A549 (cell line): ENCODE measurements at regions not wholly inside any gene's neighbourhood (a gene's known extent, or its start where the extent isn't known, plus 50 kb on each side); places are given as distances from the start of the nearest gene placed in this dataset.
"Not testable (repeated sequence)": the region's sequence is repeated elsewhere in the genome, so short reads cannot be mapped to it uniquely, and the experiment has no call there.

ENCODE experiments used
- ATAC-seq, 2 experiments: fragments of 200-7000 bp in 1 of 2; fragments of >200 bp in 1 of 2; cut with Nextera tagmentation in 1 of 2; cut with Tn5 transposase in 1 of 2; 3 replicates each; pipeline versions ENCODE4 v1.8.0 to v1.9.1; 2018 to 2020; ENCODE audit warnings: mild to moderate bottlenecking in 1 of 2, moderate library complexity in 1 of 2
- CTCF ChIA-PET: fragments of 300-600 bp; sonication (Branson Sonifier 250); formaldehyde crosslinking; extraction: SDS; loops from one replicate; lab custom pipeline; 2021; ENCODE audit warnings: antibody characterized with exemption, inconsistent platforms; lab: Yijun Ruan, JAX
- POLR2A ChIA-PET: fragments of 350-600 bp; formaldehyde crosslinking; extraction: SDS; loops from one replicate; lab custom pipeline; 2021; ENCODE audit warnings: antibody characterized with exemption, inconsistent platforms; lab: Yijun Ruan, JAX
- DNase-seq, 2 experiments: peaks; one replicate each; pipeline versions ENCODE4 v3.0.0 to v3.0.0-alpha.2; 2011 to 2016; ENCODE audit warnings: low read depth in 1 of 2, low spot score in 1 of 2
- FAIRE-seq: peaks from 2 replicates; lab custom pipeline; 2011; peaks lifted over from hg19 to GRCh38; lab: Jason Lieb, UNC
- H3K27ac ChIP-seq, 2 experiments: fragments of >200 bp; sonication (Bioruptor Twin); formaldehyde crosslinking; 3 replicates each; pipeline ENCODE4 v1.5.1; 2016 to 2017
- H3K4me1 ChIP-seq: fragments of >200 bp; sonication (Bioruptor Twin); formaldehyde crosslinking; 3 replicates; pipeline ENCODE4 v1.6.1; 2016
- H3K4me2 ChIP-seq: fragments of >200 bp; sonication (Bioruptor Twin); formaldehyde crosslinking; 3 replicates; pipeline ENCODE4 v1.6.1; 2016
- H3K4me3 ChIP-seq: fragments of >200 bp; sonication (Bioruptor Twin); formaldehyde crosslinking; 3 replicates; pipeline ENCODE4 v1.5.1; 2016
- H3K9me3 ChIP-seq: fragments of >200 bp; sonication (Bioruptor Twin); formaldehyde crosslinking; 3 replicates; pipeline ENCODE4 v1.6.1; 2016
- CBX8 ChIP-seq: fragments of 200-600 bp; sonication (generic); IDR thresholded peaks from 2 replicates; pipeline ENCODE4 v1.6.1; 2016
- CHD2 ChIP-seq: fragments of 150-350 bp; IDR thresholded peaks from 2 replicates; pipeline ENCODE4 v1.6.1; 2014; ENCODE audit warnings: low read length; ENCODE audit not compliant: partially characterized antibody
- EHF ChIP-seq: fragments of 250-450 bp; sonication (Bioruptor Pico); IDR thresholded peaks from 2 replicates; pipeline ENCODE4 v1.5.0; 2020; ENCODE audit warnings: mild to moderate bottlenecking
- ESRRA ChIP-seq: fragments of 150-350 bp; IDR thresholded peaks from 2 replicates; pipeline ENCODE4 v1.6.1; 2014; ENCODE audit warnings: mild to moderate bottlenecking, low read length, borderline replicate concordance
- FOXS1 ChIP-seq: fragments of 250-450 bp; sonication (Bioruptor Pico); IDR thresholded peaks from 2 replicates; pipeline ENCODE4 v1.5.0; 2020; ENCODE audit warnings: mild to moderate bottlenecking, moderate library complexity
- GATA3 ChIP-seq: IDR thresholded peaks from 2 replicates; pipeline ENCODE4 v1.6.1; 2012; ENCODE audit warnings: borderline replicate concordance
- HDAC2 ChIP-seq: fragments of 200-600 bp; sonication (generic); IDR thresholded peaks from 2 replicates; pipeline ENCODE4 v1.6.1; 2016
- HOXA7 ChIP-seq: fragments of 250-450 bp; sonication (Bioruptor Pico); IDR thresholded peaks from 2 replicates; pipeline ENCODE4 v1.5.0; 2020; ENCODE audit warnings: mild to moderate bottlenecking, moderate library complexity
- JUN ChIP-seq, 2 experiments: fragments of >200 bp; sonication (Bioruptor Twin); formaldehyde crosslinking; IDR thresholded peaks; 2 replicates in 1 of 2; 3 replicates in 1 of 2; pipeline ENCODE4 v1.6.1; 2016 to 2017
- JUNB ChIP-seq: fragments of >200 bp; sonication (Bioruptor Twin); formaldehyde crosslinking; IDR thresholded peaks from 2 replicates; pipeline ENCODE4 v1.6.1; 2016
- MAFK ChIP-seq: fragments of 450-650 bp; IDR thresholded peaks from 2 replicates; pipeline ENCODE4 v1.6.1; 2014; ENCODE audit not compliant: partially characterized antibody
- MAZ ChIP-seq: fragments of 150-350 bp; IDR thresholded peaks from 2 replicates; pipeline ENCODE4 v1.6.1; 2014; ENCODE audit warnings: antibody characterized with exemption, low read depth, low read length, borderline replicate concordance
- MYC ChIP-seq: IDR thresholded peaks from 2 replicates; pipeline ENCODE4 v1.6.1; 2012; ENCODE audit warnings: mild to moderate bottlenecking, inconsistent platforms, low read length, improper control_type of control experiment, borderline replicate concordance
- NPAS2 ChIP-seq: fragments of 250-450 bp; sonication (Bioruptor Pico); IDR thresholded peaks from 2 replicates; pipeline ENCODE4 v1.8.0; 2022; ENCODE audit warnings: mild to moderate bottlenecking, moderate library complexity, borderline replicate concordance
- POLR2A ChIP-seq: IDR thresholded peaks from 2 replicates; pipeline ENCODE4 v1.6.1; 2012; ENCODE audit warnings: mild to moderate bottlenecking, low read length
- POLR2AphosphoS2 ChIP-seq: conservative IDR thresholded peaks from 2 replicates; pipeline ENCODE4 v1.6.1; 2012; ENCODE audit warnings: low read length, improper control_type of control experiment, inconsistent platforms
- RAD21 ChIP-seq, 2 experiments: fragments of >200 bp in 1 of 2; sonication (Bioruptor Twin) in 1 of 2; formaldehyde crosslinking in 1 of 2; IDR thresholded peaks in 1 of 2; conservative IDR thresholded peaks in 1 of 2; 2 replicates in 1 of 2; 3 replicates in 1 of 2; pipeline ENCODE4 v1.6.1; 2012 to 2018; ENCODE audit warnings: inconsistent platforms in 1 of 2
- RARB ChIP-seq: fragments of 250-450 bp; sonication (Bioruptor Pico); IDR thresholded peaks from 2 replicates; pipeline ENCODE4 v1.8.0; 2021; ENCODE audit warnings: mild to moderate bottlenecking, moderate library complexity
- RFX5 ChIP-seq: fragments of 450-650 bp; IDR thresholded peaks from 2 replicates; pipeline ENCODE4 v1.7.1; 2014; ENCODE audit warnings: antibody characterized with exemption, mild to moderate bottlenecking, moderate library complexity
- RNF2 ChIP-seq: fragments of 200-600 bp; sonication (generic); IDR thresholded peaks from 2 replicates; pipeline ENCODE4 v1.6.1; 2016; ENCODE audit warnings: low read depth, mild to moderate bottlenecking, antibody characterized with exemption, moderate library complexity, borderline replicate concordance
- WGBS: methylation state at CpG from one replicate; pipeline ENCODE4 v1.1.6; 2017; ENCODE audit errors: missing lambda C conversion rate; 5-methylcytosine and 5-hydroxymethylcytosine counted together
- TF ChIP-seq, protein P1 (sequence below): fragments of >200 bp; sonication (Bioruptor Twin); formaldehyde crosslinking; IDR thresholded peaks from 3 replicates; pipeline ENCODE4 v1.5.1; 2016
- TF ChIP-seq, protein P2 (sequence below): fragments of 250-450 bp; sonication (Bioruptor Pico); IDR thresholded peaks from 2 replicates; pipeline ENCODE4 v1.5.0; 2020; ENCODE audit warnings: low read depth, mild to moderate bottlenecking, moderate library complexity
- TF ChIP-seq, protein P3 (sequence below): IDR thresholded peaks from 2 replicates; pipeline ENCODE4 v1.6.1; 2012
- TF ChIP-seq, protein P4 (sequence below): IDR thresholded peaks from 2 replicates; pipeline ENCODE4 v1.6.1; 2012; ENCODE audit warnings: low read depth, borderline replicate concordance

DNA sequence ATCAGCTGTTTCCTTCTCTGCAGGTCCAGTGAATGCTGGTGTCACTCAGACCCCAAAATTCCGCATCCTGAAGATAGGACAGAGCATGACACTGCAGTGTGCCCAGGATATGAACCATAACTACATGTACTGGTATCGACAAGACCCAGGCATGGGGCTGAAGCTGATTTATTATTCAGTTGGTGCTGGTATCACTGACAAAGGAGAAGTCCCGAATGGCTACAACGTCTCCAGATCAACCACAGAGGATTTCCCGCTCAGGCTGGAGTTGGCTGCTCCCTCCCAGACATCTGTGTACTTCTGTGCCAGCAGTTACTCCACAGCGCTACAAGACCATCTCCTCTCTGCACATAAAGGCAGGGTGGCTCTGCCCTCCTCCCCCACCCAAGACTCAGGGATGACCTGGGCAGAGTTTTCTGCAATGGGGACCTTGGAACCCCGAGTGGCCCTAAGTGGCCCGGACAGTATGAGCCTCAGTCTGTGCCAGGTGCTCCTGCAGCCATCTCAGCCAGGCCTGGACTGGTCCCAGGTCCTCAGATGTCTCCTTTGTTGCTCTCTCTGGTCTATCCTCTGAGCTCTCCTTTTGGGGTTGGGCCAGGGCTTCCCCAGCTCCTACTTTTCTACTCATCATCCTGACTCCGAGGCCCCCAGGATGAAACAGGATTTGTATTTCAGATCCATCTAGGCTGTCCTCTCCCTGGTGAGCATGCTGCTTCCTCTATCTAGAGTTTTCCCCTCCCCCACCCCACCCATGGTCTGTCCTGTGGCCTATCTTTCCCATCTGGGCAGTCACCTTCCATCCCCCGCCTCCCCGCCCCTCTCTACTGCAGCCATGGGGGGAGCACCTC lies 212.1 kb upstream of the PRSS58 start:
- FAIRE-seq (no peak), DNase-seq (no peak), ATAC-seq (no peak)
- WGBS: 27% methylated on average over 9 of the region's 11 CpGs
- Histone ChIP-seq H3K9me3 (no peaks in the 10 kb centered on the region), H3K4me1 (no peaks in the 10 kb centered on the region), H3K27ac (no peak overlapping the region), H3K4me2 (no peak overlapping the region), H3K4me3 (no peak overlapping the region)
- POLR2A ChIA-PET: no interaction called here
- CTCF ChIA-PET: interaction anchor here (0.6 to 2.3 kb wide), 6 partner anchors 9 to 284 kb away, joined by 3 to 8 read pairs (median 4); no protein-coding TSS in a partner anchor
- no peak for TF ChIP-seq RFX5
- no peak for TF ChIP-seq HDAC2

DNA sequence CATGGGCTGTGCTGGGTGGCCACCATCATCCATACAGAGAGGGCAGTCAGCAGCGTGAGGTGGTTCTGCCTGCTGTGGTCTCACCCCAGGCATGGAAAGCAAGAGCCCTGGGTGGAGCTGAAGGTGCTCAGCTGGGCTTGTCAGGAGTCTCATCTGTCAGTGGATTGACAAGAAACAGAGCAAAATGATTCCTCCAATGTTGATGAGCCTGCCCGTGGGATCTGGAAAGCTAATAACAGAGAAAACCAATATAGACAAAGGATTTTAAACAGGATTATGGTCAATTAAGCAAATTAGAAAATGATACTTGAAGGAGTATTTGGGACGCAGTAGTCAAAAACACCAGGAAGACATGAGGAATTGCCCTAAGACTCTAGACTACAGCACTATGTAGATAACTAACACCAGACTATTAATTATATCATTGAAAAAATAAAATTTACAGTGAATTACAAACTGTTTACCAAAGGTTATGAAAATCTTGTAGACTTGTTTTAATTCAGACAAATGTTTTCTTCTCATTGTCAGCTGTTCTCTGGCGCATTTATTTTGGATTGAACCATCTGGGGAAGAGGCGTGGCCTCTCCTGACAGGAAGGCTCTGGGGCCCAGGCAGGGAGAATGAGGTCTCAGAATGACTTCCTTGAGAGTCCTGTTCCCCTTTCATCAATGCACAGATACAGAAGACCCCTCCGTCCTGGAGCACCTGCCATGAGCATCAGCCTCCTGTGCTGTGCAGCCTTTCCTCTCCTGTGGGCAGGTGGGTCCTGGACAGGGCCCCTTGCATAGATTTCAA lies 211.2 kb upstream of the PRSS58 start:
- H3K4me3 ChIP-seq: no peak overlapping the region
- no peaks in the 10 kb centered on the region for H3K4me1 ChIP-seq
- POLR2A ChIA-PET: no interaction called here
- no peak overlapping the region for H3K4me2 ChIP-seq
- no peaks in the 10 kb centered on the region for H3K9me3 ChIP-seq
- CTCF ChIA-PET: interaction anchor here (1.0 to 2.3 kb wide), 5 partner anchors 10 to 47 kb away, joined by 3 to 8 read pairs (median 7); no protein-coding TSS in a partner anchor
- ATAC-seq (no peak), DNase-seq (no peak), FAIRE-seq (no peak)
- WGBS: 40% methylated on average over 6 of the region's 6 CpGs
- TF ChIP-seq MAFK (no peak), MYC (no peak), CHD2 (no peak), GATA3 (no peak), ESRRA (no peak), RFX5 (no peak), CBX8 (no peak), EHF (CRISPR knock-in tag) (no peak), POLR2A (no peak), JUNB (no peak), HOXA7 (CRISPR knock-in tag) (no peak), RNF2 (no peak), JUN (IDR thresholded peaks at IDR 0.05) (no peak), POLR2AphosphoS2 (no peak), RARB (no peak)
- TF ChIP-seq, protein P1, sequence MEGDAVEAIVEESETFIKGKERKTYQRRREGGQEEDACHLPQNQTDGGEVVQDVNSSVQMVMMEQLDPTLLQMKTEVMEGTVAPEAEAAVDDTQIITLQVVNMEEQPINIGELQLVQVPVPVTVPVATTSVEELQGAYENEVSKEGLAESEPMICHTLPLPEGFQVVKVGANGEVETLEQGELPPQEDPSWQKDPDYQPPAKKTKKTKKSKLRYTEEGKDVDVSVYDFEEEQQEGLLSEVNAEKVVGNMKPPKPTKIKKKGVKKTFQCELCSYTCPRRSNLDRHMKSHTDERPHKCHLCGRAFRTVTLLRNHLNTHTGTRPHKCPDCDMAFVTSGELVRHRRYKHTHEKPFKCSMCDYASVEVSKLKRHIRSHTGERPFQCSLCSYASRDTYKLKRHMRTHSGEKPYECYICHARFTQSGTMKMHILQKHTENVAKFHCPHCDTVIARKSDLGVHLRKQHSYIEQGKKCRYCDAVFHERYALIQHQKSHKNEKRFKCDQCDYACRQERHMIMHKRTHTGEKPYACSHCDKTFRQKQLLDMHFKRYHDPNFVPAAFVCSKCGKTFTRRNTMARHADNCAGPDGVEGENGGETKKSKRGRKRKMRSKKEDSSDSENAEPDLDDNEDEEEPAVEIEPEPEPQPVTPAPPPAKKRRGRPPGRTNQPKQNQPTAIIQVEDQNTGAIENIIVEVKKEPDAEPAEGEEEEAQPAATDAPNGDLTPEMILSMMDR: no peak
- H3K27ac ChIP-seq: no peak overlapping the region

DNA sequence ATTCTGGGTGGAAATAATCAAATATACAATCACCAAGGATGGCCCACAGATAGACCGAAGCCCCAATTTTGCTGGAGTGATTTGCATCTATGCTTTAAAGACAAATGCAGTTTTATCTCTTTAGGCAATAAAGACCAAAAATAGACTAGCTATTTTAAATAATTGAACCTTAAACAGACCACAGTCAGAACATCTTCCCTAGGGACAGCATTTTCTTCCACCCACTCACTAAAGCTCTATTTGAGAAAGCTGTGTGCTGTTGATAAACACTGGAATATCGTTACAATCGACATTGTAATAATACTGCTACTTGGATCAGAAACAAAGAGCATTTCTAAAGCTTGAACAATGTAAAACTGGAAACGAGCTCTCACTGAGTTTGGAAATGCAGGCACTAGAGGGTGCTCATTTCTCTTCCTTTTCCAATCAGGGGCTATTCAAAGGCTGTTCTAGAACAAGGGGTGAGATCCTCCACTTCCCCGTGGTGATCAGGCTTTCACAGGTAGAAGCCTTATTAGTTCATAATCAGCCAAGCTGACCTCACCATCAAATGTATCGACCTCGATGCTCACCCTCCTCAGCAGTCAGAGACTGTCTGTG lies 209.3 kb upstream of the PRSS58 start:
- FAIRE-seq, H3K4me3 ChIP-seq, H3K4me2 ChIP-seq, H3K4me1 ChIP-seq, ATAC-seq, POLR2A ChIA-PET, DNase-seq, CTCF ChIA-PET, H3K9me3 ChIP-seq, H3K27ac ChIP-seq: not testable (repeated sequence)
- 2% methylated on average over 7 of the region's 7 CpGs for WGBS

DNA sequence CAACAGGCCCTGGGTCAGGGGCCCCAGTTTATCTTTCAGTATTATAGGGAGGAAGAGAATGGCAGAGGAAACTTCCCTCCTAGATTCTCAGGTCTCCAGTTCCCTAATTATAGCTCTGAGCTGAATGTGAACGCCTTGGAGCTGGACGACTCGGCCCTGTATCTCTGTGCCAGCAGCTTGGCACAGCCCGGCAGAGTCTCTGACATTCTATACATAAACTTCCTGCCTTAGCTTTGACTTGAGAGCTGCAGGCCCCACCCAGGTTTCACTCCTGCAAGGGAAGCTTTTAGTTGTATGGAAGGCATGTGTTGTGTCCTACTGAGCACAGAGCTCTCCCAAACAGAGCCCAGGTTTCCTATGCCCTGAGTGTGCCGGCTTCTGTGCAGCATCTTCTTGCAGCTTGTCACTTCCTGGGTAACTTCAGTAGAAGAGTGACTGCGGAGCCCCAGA lies 205.6 kb upstream of the PRSS58 start:
- no peak for ATAC-seq
- 10% methylated on average over 6 of the region's 6 CpGs for whole genome bisulfite sequencing

More for the DNA sequence above, 205.6 kb upstream of the PRSS58 start:
- no peak overlapping the region for H3K4me3 ChIP-seq
- FAIRE-seq: no peak
- H3K4me2 ChIP-seq: no peak overlapping the region
- no peaks in the 10 kb centered on the region for H3K9me3 ChIP-seq
- H3K4me1 ChIP-seq: no peaks in the 10 kb centered on the region
- no peak for DNase-seq
- TF ChIP-seq EHF (CRISPR knock-in tag) (no peak), RAD21 (conservative IDR thresholded peaks at IDR 0.05 in 1 of 2, IDR thresholded peaks at IDR 0.05 in 1 of 2) (no peak), NPAS2 (no peak), POLR2AphosphoS2 (no peak), MAZ (no peak), FOXS1 (CRISPR knock-in tag) (no peak)
- TF ChIP-seq, protein P2, sequence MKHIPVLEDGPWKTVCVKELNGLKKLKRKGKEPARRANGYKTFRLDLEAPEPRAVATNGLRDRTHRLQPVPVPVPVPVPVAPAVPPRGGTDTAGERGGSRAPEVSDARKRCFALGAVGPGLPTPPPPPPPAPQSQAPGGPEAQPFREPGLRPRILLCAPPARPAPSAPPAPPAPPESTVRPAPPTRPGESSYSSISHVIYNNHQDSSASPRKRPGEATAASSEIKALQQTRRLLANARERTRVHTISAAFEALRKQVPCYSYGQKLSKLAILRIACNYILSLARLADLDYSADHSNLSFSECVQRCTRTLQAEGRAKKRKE: no peak
- TF ChIP-seq, protein P3, sequence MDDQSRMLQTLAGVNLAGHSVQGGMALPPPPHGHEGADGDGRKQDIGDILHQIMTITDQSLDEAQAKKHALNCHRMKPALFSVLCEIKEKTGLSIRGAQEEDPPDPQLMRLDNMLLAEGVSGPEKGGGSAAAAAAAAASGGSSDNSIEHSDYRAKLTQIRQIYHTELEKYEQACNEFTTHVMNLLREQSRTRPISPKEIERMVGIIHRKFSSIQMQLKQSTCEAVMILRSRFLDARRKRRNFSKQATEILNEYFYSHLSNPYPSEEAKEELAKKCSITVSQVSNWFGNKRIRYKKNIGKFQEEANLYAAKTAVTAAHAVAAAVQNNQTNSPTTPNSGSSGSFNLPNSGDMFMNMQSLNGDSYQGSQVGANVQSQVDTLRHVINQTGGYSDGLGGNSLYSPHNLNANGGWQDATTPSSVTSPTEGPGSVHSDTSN: no peak
- TF ChIP-seq, protein P4, sequence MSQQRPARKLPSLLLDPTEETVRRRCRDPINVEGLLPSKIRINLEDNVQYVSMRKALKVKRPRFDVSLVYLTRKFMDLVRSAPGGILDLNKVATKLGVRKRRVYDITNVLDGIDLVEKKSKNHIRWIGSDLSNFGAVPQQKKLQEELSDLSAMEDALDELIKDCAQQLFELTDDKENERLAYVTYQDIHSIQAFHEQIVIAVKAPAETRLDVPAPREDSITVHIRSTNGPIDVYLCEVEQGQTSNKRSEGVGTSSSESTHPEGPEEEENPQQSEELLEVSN: no peak
- no peak overlapping the region for H3K27ac ChIP-seq
- POLR2A ChIA-PET: interaction anchor here (0.6 kb wide), 1 partner anchor 56 kb away, joined by 3 read pairs; no protein-coding TSS in a partner anchor
- CTCF ChIA-PET: interaction anchor here (0.6 to 2.4 kb wide), 8 partner anchors 9 to 71 kb away, joined by 3 to 6 read pairs (median 4); no protein-coding TSS in a partner anchor
